GM12878 (cell line): ENCODE measurements at regions not wholly inside any gene's neighbourhood (a gene's known extent, or its start where the extent isn't known, plus 50 kb on each side); places are given as distances from the start of the nearest gene placed in this dataset.

ENCODE experiments used
- ATAC-seq: fragments of 200-7000 bp; cut with Tn5 transposase; 3 replicates; pipeline ENCODE4 v1.9.1; 2020; ENCODE audit warnings: mild to moderate bottlenecking, moderate library complexity
- BruUV-seq: library from RNA; stranded (reverse); fragments of 400-500 nt; replicated peaks from 2 replicates; lab custom pipeline; 2021; lab: Mats Ljungman, UMichigan
- CTCF ChIA-PET: fragments of 300-600 bp; sonication (Branson Sonifier 250); formaldehyde crosslinking; extraction: SDS; loops from one replicate; lab custom pipeline; 2021; ENCODE audit warnings: inconsistent platforms; lab: Yijun Ruan, JAX
- POLR2A ChIA-PET: fragments of 350-600 bp; formaldehyde crosslinking; extraction: SDS; loops from one replicate; lab custom pipeline; 2021; ENCODE audit warnings: inconsistent platforms; lab: Charles Lee
- RAD21 ChIA-PET: fragments of 300-600 bp; sonication (Branson Sonifier 250); formaldehyde crosslinking; loops from one replicate; lab custom pipeline; 2023; ENCODE audit warnings: antibody characterized with exemption; ENCODE audit not compliant: unreplicated experiment; lab: Charles Lee
- SMC1A ChIA-PET: fragments of 300-600 bp; sonication (Branson Sonifier 250); formaldehyde crosslinking; loops from one replicate; lab custom pipeline; 2023; ENCODE audit not compliant: unreplicated experiment, uncharacterized antibody; lab: Charles Lee
- DNase-seq: peaks from one replicate; pipeline ENCODE4 v3.0.0-alpha.2; 2011; ENCODE audit warnings: low read depth, low spot score
- FAIRE-seq: peaks from 3 replicates; lab custom pipeline; 2011; peaks lifted over from hg19 to GRCh38; lab: Jason Lieb, UNC
- H2AFZ ChIP-seq: 2 replicates; pipeline ENCODE4 v1.6.0; 2011; ENCODE audit warnings: low read depth, low read length, control low read depth; ENCODE audit not compliant: control insufficient read depth
- H3K27ac ChIP-seq: 2 replicates; pipeline ENCODE4 v1.5.1; 2011; ENCODE audit warnings: control low read depth; ENCODE audit not compliant: control insufficient read depth, insufficient read depth
- H3K27me3 ChIP-seq, 2 experiments: replicated peaks in 1 of 2; 2 replicates each; pipeline versions ENCODE4 v1.6.0 to v1.6.1; 2011; ENCODE audit warnings: low read length in 1 of 2; ENCODE audit not compliant: control insufficient read depth in 2 of 2, insufficient read depth in 2 of 2
- H3K36me3 ChIP-seq, 2 experiments: 2 replicates each; pipeline ENCODE4 v1.5.1; 2011; ENCODE audit warnings: low read length in 1 of 2; ENCODE audit not compliant: control insufficient read depth in 2 of 2, insufficient read depth in 2 of 2
- H3K4me1 ChIP-seq: 2 replicates; pipeline ENCODE4 v1.6.1; 2011; ENCODE audit warnings: mild to moderate bottlenecking, low read length, moderate library complexity, mixed read lengths; ENCODE audit not compliant: control insufficient read depth, insufficient read depth
- H3K4me2 ChIP-seq: 2 replicates; pipeline ENCODE4 v1.6.0; 2011; ENCODE audit warnings: control low read depth; ENCODE audit not compliant: control insufficient read depth, insufficient read depth
- H3K4me3 ChIP-seq: fragments of 200-600 bp; sonication (generic); 2 replicates; pipeline ENCODE4 v1.5.1; 2016
- H3K79me2 ChIP-seq: 2 replicates; pipeline ENCODE4 v1.6.0; 2011; ENCODE audit warnings: low read length; ENCODE audit not compliant: control insufficient read depth, insufficient read depth
- H3K9ac ChIP-seq: 2 replicates; pipeline ENCODE4 v1.8.0; 2011; ENCODE audit warnings: low read length, control low read depth, mixed read lengths; ENCODE audit not compliant: control insufficient read depth, insufficient read depth
- H3K9me3 ChIP-seq: replicated peaks from 3 replicates; pipeline ENCODE4 v1.5.1; 2011; ENCODE audit warnings: mild to moderate bottlenecking, low read length; ENCODE audit not compliant: control insufficient read depth, insufficient read depth
- H4K20me1 ChIP-seq: 2 replicates; pipeline ENCODE4 v1.6.0; 2011; ENCODE audit not compliant: control insufficient read depth, insufficient read depth
- CBFB ChIP-seq: IDR thresholded peaks from 2 replicates; pipeline ENCODE4 v1.6.1; 2016; ENCODE audit warnings: antibody characterized with exemption, low read depth
- CREM ChIP-seq: IDR thresholded peaks from 2 replicates; pipeline ENCODE4 v1.6.1; 2014; ENCODE audit warnings: antibody characterized with exemption, low read depth
- JUNB ChIP-seq: IDR thresholded peaks from 2 replicates; pipeline ENCODE4 v1.6.1; 2016; ENCODE audit warnings: antibody characterized with exemption, mild to moderate bottlenecking
- NBN ChIP-seq: fragments of 450-650 bp; IDR thresholded peaks from 2 replicates; pipeline ENCODE4 v1.6.1; 2016
- NFXL1 ChIP-seq: fragments of 450-650 bp; IDR thresholded peaks from 2 replicates; pipeline ENCODE4 v1.6.1; 2017; ENCODE audit warnings: antibody characterized with exemption, mild to moderate bottlenecking, borderline replicate concordance
- NR2C1 ChIP-seq: fragments of 450-650 bp; IDR thresholded peaks from 2 replicates; pipeline ENCODE4 v1.6.1; 2017; ENCODE audit warnings: antibody characterized with exemption, mild to moderate bottlenecking, moderate library complexity
- NRF1 ChIP-seq: conservative IDR thresholded peaks from 2 replicates; pipeline ENCODE4 v1.6.1; 2011; ENCODE audit warnings: mild to moderate bottlenecking, low read depth, low read length, improper control_type of control experiment
- PAX5 ChIP-seq: IDR thresholded peaks from 2 replicates; pipeline ENCODE4 v1.6.1; 2011; ENCODE audit warnings: low read depth, low read length, borderline replicate concordance
- RUNX3 ChIP-seq: IDR thresholded peaks from 2 replicates; pipeline ENCODE4 v1.6.1; 2012; ENCODE audit warnings: low read length, inconsistent platforms
- SIN3A ChIP-seq: IDR thresholded peaks from 2 replicates; pipeline ENCODE4 v1.6.1; 2012; ENCODE audit warnings: low read depth, low read length, improper control_type of control experiment
- SMAD5 ChIP-seq: IDR thresholded peaks from 2 replicates; pipeline ENCODE4 v1.6.1; 2016; ENCODE audit warnings: antibody characterized with exemption, low read depth
- SPI1 ChIP-seq: IDR thresholded peaks from 2 replicates; pipeline ENCODE4 v1.6.1; 2011; ENCODE audit warnings: low read depth, mild to moderate bottlenecking, low read length, moderate library complexity, borderline replicate concordance; ENCODE audit not compliant: insufficient read depth
- STAT1 ChIP-seq: fragments of 450-650 bp; conservative IDR thresholded peaks from 2 replicates; pipeline ENCODE4 v1.6.1; 2014; ENCODE audit warnings: antibody characterized with exemption, mild to moderate bottlenecking
- STAT3 ChIP-seq: IDR thresholded peaks from 2 replicates; pipeline ENCODE4 v1.6.1; 2011; ENCODE audit warnings: low read depth, low read length, improper control_type of control experiment
- ZNF384 ChIP-seq: IDR thresholded peaks from 2 replicates; pipeline ENCODE4 v1.6.1; 2012; ENCODE audit warnings: low read depth, mild to moderate bottlenecking, low read length, improper control_type of control experiment, borderline replicate concordance
- WGBS: methylation state at CpG from one replicate; pipeline ENCODE4 v1.1.6; 2016; ENCODE audit warnings: low lambda C conversion rate; ENCODE audit not compliant: insufficient replicate concordance, insufficient coverage; ENCODE audit errors: missing lambda C conversion rate; 5-methylcytosine and 5-hydroxymethylcytosine counted together
- in situ Hi-C: fragments of 300-500 bp; cut with MboI; formaldehyde crosslinking; loops from 9 replicates; pipeline ENCODE4 v1.14.3; 2018; ENCODE audit warnings: mixed read lengths
- intact Hi-C: fragments of 100-400 bp; cut with micrococcal nuclease; formaldehyde crosslinking; loops from one replicate; pipeline ENCODE4 v1.14.2; 2022; ENCODE audit not compliant: unreplicated experiment
- TF ChIP-seq, protein P1 (sequence below): IDR thresholded peaks from 2 replicates; pipeline ENCODE4 v1.6.1; 2012; ENCODE audit warnings: low read length, inconsistent platforms
- TF ChIP-seq, protein P2 (sequence below): fragments of 150-350 bp; IDR thresholded peaks from 2 replicates; pipeline ENCODE4 v1.6.1; 2014; ENCODE audit warnings: mild to moderate bottlenecking, low read depth, low read length

DNA sequence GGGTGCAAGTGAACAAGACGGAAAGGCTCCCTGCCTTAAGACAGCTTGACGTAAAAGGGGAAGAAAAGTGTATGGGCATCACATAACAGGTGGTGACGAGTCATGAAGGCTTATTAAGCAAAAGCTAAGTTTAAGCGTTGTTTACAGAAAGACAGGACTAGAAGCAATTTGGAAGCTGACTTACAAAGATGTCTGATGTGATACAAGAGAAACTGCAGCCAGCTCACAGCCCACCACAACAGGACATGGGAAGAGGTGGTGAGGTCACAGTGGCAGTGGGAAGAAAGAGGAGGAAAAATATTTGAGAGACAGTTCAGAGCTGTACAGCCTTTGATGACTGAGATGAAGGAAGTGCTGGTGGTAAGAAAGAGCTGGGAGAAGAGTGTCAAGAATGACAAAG is 181.6 kb downstream of the KLF12 start:
- RAD21 ChIA-PET = no interaction called here
- H3K9me3 ChIP-seq = no peaks in the 10 kb centered on the region
- no peaks in the 10 kb centered on the region for H4K20me1 ChIP-seq
- H3K27me3 ChIP-seq = no peaks in the 10 kb centered on the region
- no peak for TF ChIP-seq NBN
- no peak for TF ChIP-seq NFXL1
- no peak for TF ChIP-seq RUNX3
- TF ChIP-seq, protein P1, sequence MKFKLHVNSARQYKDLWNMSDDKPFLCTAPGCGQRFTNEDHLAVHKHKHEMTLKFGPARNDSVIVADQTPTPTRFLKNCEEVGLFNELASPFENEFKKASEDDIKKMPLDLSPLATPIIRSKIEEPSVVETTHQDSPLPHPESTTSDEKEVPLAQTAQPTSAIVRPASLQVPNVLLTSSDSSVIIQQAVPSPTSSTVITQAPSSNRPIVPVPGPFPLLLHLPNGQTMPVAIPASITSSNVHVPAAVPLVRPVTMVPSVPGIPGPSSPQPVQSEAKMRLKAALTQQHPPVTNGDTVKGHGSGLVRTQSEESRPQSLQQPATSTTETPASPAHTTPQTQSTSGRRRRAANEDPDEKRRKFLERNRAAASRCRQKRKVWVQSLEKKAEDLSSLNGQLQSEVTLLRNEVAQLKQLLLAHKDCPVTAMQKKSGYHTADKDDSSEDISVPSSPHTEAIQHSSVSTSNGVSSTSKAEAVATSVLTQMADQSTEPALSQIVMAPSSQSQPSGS = no peak
- TF ChIP-seq PAX5 = no peak
- TF ChIP-seq CBFB = no peak
- no peak for TF ChIP-seq ZNF384
- no peak for TF ChIP-seq NR2C1
- TF ChIP-seq CREM = no peak
- TF ChIP-seq SIN3A = no peak
- TF ChIP-seq JUNB = no peak
- TF ChIP-seq STAT1 = no peak
- TF ChIP-seq, protein P2, sequence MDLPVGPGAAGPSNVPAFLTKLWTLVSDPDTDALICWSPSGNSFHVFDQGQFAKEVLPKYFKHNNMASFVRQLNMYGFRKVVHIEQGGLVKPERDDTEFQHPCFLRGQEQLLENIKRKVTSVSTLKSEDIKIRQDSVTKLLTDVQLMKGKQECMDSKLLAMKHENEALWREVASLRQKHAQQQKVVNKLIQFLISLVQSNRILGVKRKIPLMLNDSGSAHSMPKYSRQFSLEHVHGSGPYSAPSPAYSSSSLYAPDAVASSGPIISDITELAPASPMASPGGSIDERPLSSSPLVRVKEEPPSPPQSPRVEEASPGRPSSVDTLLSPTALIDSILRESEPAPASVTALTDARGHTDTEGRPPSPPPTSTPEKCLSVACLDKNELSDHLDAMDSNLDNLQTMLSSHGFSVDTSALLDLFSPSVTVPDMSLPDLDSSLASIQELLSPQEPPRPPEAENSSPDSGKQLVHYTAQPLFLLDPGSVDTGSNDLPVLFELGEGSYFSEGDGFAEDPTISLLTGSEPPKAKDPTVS = no peak
- no peak for TF ChIP-seq SPI1
- no peak for TF ChIP-seq SMAD5
- no peak for TF ChIP-seq STAT3
- no peak for TF ChIP-seq NRF1
- TF ChIP-seq, all 136 proteins: peak for 0
- H2AFZ ChIP-seq = no peak overlapping the region
- ATAC-seq = no peak
- no peak for FAIRE-seq
- WGBS = 95% methylated on average over 4 of the region's 4 CpGs
- H3K79me2 ChIP-seq = no peaks in the 10 kb centered on the region
- no peaks in the 10 kb centered on the region for H3K36me3 ChIP-seq
- no peak overlapping the region for H3K9ac ChIP-seq
- BruUV-seq = no TSS peak
- ChIA-PET POLR2A (no interaction called here), SMC1A (no interaction called here), CTCF (no interaction called here)
- no peak overlapping the region for H3K4me2 ChIP-seq
- intact Hi-C loops = no loop called here
- in situ Hi-C loops = no loop called here
- no peak for DNase-seq
- H3K4me3 ChIP-seq = no peak overlapping the region
- no peak overlapping the region for H3K27ac ChIP-seq
- peaks cover 9% of the 10 kb centered on the region; the same call in 1 of the 2 replicates for H3K4me1 ChIP-seq
